Activated CD4-positive, alpha-beta T cell treated with anti-CD3 and anti-CD28 coated beads, Interleukin-2, amount 10 ng/mL, durations not matched to agents 24 days and 14 days (primary cell): ENCODE measurements at regions not wholly inside any gene's neighbourhood (a gene's known extent, or its start where the extent isn't known, plus 50 kb on each side); places are given as distances from the start of the nearest gene placed in this dataset.

Experiments
- DNase-seq: peaks from one replicate; pipeline ENCODE4 v3.0.0; 2022
- H3K27ac Mint-ChIP-seq: one replicate; pipeline ENCODE4 v1.8.0; 2022; ENCODE audit warnings: mild to moderate bottlenecking, mixed read lengths
- H3K27me3 Mint-ChIP-seq: one replicate; pipeline ENCODE4 v1.8.0; 2022; ENCODE audit warnings: mixed read lengths
- H3K36me3 Mint-ChIP-seq: one replicate; pipeline ENCODE4 v1.8.0; 2022; ENCODE audit warnings: low read depth, mild to moderate bottlenecking, mixed read lengths
- H3K4me1 Mint-ChIP-seq: one replicate; pipeline ENCODE4 v1.8.0; 2021; ENCODE audit warnings: mixed read lengths
- H3K4me3 Mint-ChIP-seq: one replicate; pipeline ENCODE4 v1.8.0; 2022; ENCODE audit warnings: mild to moderate bottlenecking, moderate library complexity, mixed read lengths
- H3K9me3 Mint-ChIP-seq: one replicate; pipeline ENCODE4 v1.8.0; 2021; ENCODE audit warnings: mixed read lengths
- intact Hi-C: fragments of 100-400 bp; cut with micrococcal nuclease; formaldehyde crosslinking; loops from one replicate; pipeline ENCODE4 v1.15.1; 2023

DNA sequence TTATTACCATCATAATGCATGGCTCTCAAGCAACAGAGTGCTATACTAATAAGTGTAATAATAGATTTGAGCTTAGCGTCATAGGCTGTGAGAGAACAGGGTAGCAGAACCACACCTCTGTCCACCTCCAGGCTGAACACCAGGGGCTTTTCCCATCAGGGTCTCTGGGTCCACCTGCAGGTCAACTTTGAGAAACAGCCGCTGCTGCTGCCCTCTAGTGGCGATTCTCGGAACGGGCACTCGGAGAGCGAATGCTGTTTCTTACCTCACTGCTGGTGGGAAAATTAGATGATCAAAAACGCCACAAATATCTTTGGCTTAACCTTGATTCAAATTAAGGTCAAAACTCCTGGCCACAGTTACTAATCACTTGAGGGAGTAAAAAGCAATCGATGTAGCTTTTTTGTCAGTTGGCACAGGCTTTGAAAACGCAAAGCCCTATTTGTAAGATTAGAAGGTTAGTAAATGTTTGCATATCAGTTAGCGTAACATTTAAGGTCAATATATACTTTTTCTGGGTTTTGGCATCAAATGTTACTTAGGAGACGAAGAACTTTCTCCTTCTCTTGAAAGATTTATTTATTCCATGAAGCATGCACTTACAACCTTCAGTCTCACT lies 127.9 kb upstream of the TMEM132D start:
- H3K4me1 Mint-ChIP-seq: no peaks in the 10 kb centered on the region
- no peak overlapping the region for H3K27ac Mint-ChIP-seq
- no peaks in the 10 kb centered on the region for H3K36me3 Mint-ChIP-seq
- peaks cover 1% of the 10 kb centered on the region for H3K27me3 Mint-ChIP-seq
- no peak overlapping the region for H3K4me3 Mint-ChIP-seq
- DNase-seq: peak; percentile 89
- intact Hi-C loops: no loop called here
- no peaks in the 10 kb centered on the region for H3K9me3 Mint-ChIP-seq

DNA sequence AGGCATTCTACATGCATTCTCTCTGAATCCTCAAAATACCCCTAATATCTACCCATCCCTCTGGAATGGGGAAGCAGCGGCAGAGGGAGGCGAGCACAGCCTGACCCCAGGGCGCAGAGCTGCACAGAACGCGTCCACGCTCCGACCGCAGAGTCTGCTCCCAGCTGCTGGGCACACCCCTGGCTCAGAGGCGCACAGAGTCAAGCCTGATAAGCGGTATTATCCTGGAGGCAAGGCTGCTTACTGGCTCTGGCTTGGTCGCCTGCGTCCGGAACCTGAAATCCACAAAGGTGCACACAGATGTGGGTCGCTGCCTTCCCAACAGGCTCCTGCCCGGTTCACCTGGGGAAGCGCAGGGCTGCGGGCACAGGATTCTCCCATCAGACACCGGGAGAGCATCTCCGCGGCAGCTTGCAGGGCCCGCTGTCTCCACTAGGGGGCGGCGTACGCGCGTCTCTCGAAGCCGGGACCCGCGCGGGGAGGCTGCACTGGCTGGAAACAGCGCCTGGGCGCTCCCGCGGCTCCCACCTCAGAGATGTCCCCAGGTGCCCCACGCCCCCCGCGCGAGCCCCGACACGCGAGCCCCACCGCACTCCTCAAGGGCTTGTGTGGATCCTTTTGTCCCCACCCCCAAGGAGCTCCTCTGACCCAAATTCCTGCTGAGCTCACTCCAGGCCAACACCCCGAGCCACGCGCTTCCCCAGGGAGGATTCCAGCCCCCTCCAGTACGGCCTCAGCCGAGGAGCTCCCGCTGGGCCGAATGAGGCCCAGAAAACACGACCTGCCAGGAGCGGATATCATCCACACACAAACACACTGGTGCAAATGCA lies 120.1 kb upstream of the FZD10 start:
- Mint-ChIP-seq H3K4me3 (no peak overlapping the region), H3K36me3 (no peaks in the 10 kb centered on the region), H3K27ac (no peak overlapping the region), H3K4me1 (peaks cover under 1% of the 10 kb centered on the region), H3K27me3 (peaks cover 20% of the 10 kb centered on the region), H3K9me3 (peaks cover 8% of the 10 kb centered on the region)
- DNase-seq: peak; percentile 79
- intact Hi-C loops: no loop called here

- Mint-ChIP-seq H3K9me3 (peaks cover 8% of the 10 kb centered on the region), H3K27me3 (peaks cover 20% of the 10 kb centered on the region), H3K27ac (no peak overlapping the region), H3K36me3 (no peaks in the 10 kb centered on the region), H3K4me1 (peaks cover 4% of the 10 kb centered on the region), H3K4me3 (no peak overlapping the region)
- DNase-seq: no peak
- intact Hi-C loops: no loop called here
Measured at GRCh38 chr12:130043685-130044406, 118.4 kb upstream of the FZD10 start.

- Mint-ChIP-seq H3K27ac (no peak overlapping the region), H3K4me3 (no peak overlapping the region), H3K27me3 (peaks cover 24% of the 10 kb centered on the region), H3K36me3 (no peaks in the 10 kb centered on the region), H3K4me1 (peaks cover 4% of the 10 kb centered on the region), H3K9me3 (peaks cover 8% of the 10 kb centered on the region)
- intact Hi-C loops: loop anchor here (5.0 kb wide), 2 partner anchors 117 to 702 kb away; partner anchors contain the start of gene FZD10
- no peak for DNase-seq
Measured at GRCh38 chr12:130044991-130045621, 117.2 kb upstream of the FZD10 start.

DNA sequence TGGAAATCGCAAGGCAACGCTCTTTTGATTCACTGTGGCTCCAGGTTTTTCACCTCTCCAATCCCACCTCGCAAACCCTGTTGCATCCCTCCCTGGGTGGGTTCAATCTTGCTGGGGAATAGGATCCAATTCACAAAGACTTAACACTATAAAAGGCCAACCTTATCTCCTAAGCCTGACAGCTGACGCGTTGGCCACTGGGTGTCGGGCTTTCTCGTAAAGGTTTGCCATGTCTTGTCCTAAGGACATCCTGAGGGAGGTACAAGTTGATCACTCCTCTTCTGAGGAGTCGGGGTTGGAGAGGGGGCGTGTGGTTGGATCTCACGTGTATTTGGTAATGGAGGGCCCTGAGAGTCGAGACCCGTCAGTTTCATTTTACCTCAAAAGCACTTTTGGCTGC lies 112.6 kb upstream of the FZD10 start:
- intact Hi-C loops: loop anchor here (5.0 kb wide), 2 partner anchors 113 to 698 kb away; partner anchors contain the start of gene FZD10
- peaks cover 4% of the 10 kb centered on the region for H3K4me1 Mint-ChIP-seq
- peaks cover 16% of the 10 kb centered on the region for H3K27me3 Mint-ChIP-seq
- H3K4me3 Mint-ChIP-seq: no peak overlapping the region
- H3K27ac Mint-ChIP-seq: no peak overlapping the region
- H3K9me3 Mint-ChIP-seq: peaks cover 2% of the 10 kb centered on the region
- no peaks in the 10 kb centered on the region for H3K36me3 Mint-ChIP-seq
- no peak for DNase-seq

- peaks cover 11% of the 10 kb centered on the region for H3K9me3 Mint-ChIP-seq
- H3K27ac Mint-ChIP-seq: no peak overlapping the region
- peaks cover 3% of the 10 kb centered on the region for H3K36me3 Mint-ChIP-seq
- no peak overlapping the region for H3K4me3 Mint-ChIP-seq
- intact Hi-C loops: no loop called here
- peaks cover 4% of the 10 kb centered on the region for H3K4me1 Mint-ChIP-seq
- no peak for DNase-seq
- H3K27me3 Mint-ChIP-seq: peaks cover 4% of the 10 kb centered on the region
Measured at GRCh38 chr12:130051900-130052299, 110.4 kb upstream of the FZD10 start.

- H3K4me1 Mint-ChIP-seq: no peaks in the 10 kb centered on the region
- peaks cover 3% of the 10 kb centered on the region for H3K36me3 Mint-ChIP-seq
- no peak overlapping the region for H3K4me3 Mint-ChIP-seq
- no peak overlapping the region for H3K27ac Mint-ChIP-seq
- no peak for DNase-seq
- intact Hi-C loops: no loop called here
- peaks cover 11% of the 10 kb centered on the region for H3K9me3 Mint-ChIP-seq
- H3K27me3 Mint-ChIP-seq: peaks cover 4% of the 10 kb centered on the region
Measured at GRCh38 chr12:130053651-130054069, 108.6 kb upstream of the FZD10 start.

DNA sequence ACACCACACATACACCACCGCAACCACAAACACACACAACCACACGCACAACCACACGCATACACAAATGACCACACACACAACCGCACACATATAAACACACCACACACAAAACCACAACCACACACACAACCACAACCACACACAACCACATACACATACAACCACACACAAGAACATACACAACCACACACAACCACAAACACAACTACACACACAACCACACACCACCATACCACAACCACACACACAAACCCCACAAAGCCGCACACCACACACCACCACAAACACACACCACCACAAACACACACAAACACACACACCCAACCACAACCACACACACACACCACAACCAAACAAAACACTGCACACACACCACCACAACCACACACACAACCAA lies 107.5 kb upstream of the FZD10 start:
- Mint-ChIP-seq H3K9me3 (peaks cover 11% of the 10 kb centered on the region), H3K4me3 (no peak overlapping the region), H3K27me3 (no peaks in the 10 kb centered on the region), H3K36me3 (peaks cover 3% of the 10 kb centered on the region), H3K27ac (no peak overlapping the region), H3K4me1 (no peaks in the 10 kb centered on the region)
- intact Hi-C loops: no loop called here
- no peak for DNase-seq

DNA sequence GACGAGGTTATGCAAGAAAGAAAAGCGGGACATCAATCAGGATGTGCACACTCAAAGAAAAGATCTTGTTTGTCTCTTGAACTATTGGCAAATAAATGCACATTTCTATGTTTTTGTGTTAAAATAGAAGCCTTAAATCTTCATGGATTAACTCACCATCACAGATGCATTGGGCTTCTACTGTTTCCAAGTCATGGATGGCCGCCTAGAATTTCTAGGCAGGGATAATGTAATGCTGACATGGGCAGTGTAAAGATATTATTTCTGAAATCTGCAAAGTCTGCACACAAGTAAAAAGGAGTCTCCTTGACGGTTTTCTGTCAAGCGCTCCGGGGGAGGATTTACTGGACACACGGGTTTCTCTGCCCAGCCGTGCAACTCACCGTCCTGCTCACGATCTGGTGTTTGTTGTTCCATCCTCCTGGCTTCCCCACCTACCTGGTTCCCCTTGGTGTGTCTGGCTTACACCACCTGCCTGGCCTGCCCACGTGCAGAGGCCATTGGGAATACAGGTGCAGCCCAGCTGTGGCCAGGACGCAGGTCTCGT lies 103.3 kb upstream of the FZD10 start:
- no peaks in the 10 kb centered on the region for H3K4me1 Mint-ChIP-seq
- no peak overlapping the region for H3K4me3 Mint-ChIP-seq
- H3K36me3 Mint-ChIP-seq: peaks cover 3% of the 10 kb centered on the region
- no peak overlapping the region for H3K27ac Mint-ChIP-seq
- intact Hi-C loops: no loop called here
- peaks cover 22% of the 10 kb centered on the region for H3K9me3 Mint-ChIP-seq
- no peak for DNase-seq
- no peaks in the 10 kb centered on the region for H3K27me3 Mint-ChIP-seq

GRCh38 chr12:130063866-130064265 lies 98.4 kb upstream of the FZD10 start:
- no peaks in the 10 kb centered on the region for H3K4me1 Mint-ChIP-seq
- H3K27me3 Mint-ChIP-seq: no peaks in the 10 kb centered on the region
- intact Hi-C loops: no loop called here
- H3K36me3 Mint-ChIP-seq: no peaks in the 10 kb centered on the region
- H3K27ac Mint-ChIP-seq: no peak overlapping the region
- no peak overlapping the region for H3K4me3 Mint-ChIP-seq
- peaks cover 11% of the 10 kb centered on the region for H3K9me3 Mint-ChIP-seq
- no peak for DNase-seq

GRCh38 chr12:130064999-130065398 lies 97.3 kb upstream of the FZD10 start:
- Mint-ChIP-seq H3K4me3 (no peak overlapping the region), H3K36me3 (no peaks in the 10 kb centered on the region), H3K9me3 (peaks cover 11% of the 10 kb centered on the region), H3K27me3 (no peaks in the 10 kb centered on the region), H3K27ac (no peak overlapping the region), H3K4me1 (no peaks in the 10 kb centered on the region)
- DNase-seq: no peak
- intact Hi-C loops: no loop called here

DNA sequence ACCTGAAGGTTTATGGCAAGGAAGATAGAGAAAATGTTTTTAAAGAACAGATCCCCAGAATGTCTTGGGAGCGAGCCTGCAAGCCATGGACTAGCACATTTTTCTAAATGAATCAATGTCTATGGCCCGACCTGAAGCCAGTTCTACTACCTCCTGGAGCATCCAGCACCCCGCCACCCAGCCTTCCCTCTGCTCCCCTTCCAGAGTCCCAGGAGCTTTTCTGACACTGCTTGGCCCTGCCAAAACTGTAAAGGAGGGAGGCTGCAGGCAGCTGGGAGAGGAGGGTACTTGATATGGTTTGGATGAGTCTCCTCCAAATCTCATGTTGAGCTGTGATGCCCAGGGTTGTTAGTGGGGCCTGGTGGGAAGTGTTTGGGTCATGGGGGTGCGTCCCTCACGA lies 95.5 kb upstream of the FZD10 start:
- no peak for DNase-seq
- no peak overlapping the region for H3K27ac Mint-ChIP-seq
- no peaks in the 10 kb centered on the region for H3K4me1 Mint-ChIP-seq
- no peaks in the 10 kb centered on the region for H3K36me3 Mint-ChIP-seq
- H3K9me3 Mint-ChIP-seq: peaks cover 9% of the 10 kb centered on the region
- H3K4me3 Mint-ChIP-seq: no peak overlapping the region
- no peaks in the 10 kb centered on the region for H3K27me3 Mint-ChIP-seq
- intact Hi-C loops: no loop called here

DNA sequence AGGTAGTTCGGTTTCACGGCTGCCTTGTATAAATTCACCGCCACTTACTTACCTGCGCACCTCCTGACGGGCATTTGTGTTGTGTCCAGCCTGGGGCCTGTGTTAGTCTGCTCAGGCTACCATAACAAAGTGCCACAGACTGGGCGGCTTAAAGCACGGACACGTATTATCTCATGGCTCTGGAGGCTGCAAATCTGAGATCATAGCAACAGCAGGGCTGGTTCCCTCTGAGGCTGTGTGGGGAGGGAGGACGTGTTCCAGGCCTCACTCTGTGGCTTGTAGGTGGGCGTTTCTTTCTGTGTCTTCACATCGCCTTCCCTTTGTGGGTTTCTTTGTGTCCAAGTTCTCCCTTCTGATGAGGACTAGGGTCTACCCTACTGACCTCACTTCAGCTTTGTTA lies 93.5 kb upstream of the FZD10 start:
- Mint-ChIP-seq H3K4me1 (no peaks in the 10 kb centered on the region), H3K9me3 (peaks cover 7% of the 10 kb centered on the region), H3K4me3 (no peak overlapping the region), H3K27me3 (no peaks in the 10 kb centered on the region), H3K27ac (no peak overlapping the region), H3K36me3 (no peaks in the 10 kb centered on the region)
- no peak for DNase-seq
- intact Hi-C loops: no loop called here
